ENCODE measurements at regions not wholly inside any gene's neighbourhood (a gene's known extent, or its start where the extent isn't known, plus 50 kb on each side); places are given as distances from the start of the nearest gene placed in this dataset.

DNA sequence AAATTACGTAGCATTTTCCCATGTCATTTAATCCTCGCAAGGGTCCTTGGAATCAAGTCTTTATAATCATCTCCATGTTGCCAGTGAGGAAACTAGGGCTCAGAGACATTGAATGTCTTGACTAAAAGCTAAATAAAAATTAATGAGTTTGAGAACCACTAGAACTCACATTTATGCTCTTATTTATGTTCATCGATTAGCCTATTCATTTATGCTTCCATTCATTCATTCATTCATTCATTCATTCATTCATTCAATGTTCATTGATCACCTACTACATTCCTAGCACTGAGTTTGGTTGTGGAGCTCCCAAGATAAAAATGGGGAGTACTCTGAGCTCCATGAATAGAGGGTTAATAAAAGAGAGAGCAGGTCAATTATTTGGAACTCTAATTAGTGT, 59.7 kb downstream of the KCNA1 start:
- Histone ChIP-seq H3K4me1 (ENCODE audit: control insufficient read depth, insufficient read depth, low read length) (no peaks in the 10 kb centered on the region), H3K36me3 (ENCODE audit: control insufficient read depth in 2 of 2, insufficient read depth in 1 of 2, low read length in 2 of 2) (no peaks in the 10 kb centered on the region), H3K9me3 (ENCODE audit: control insufficient read depth, insufficient read depth, low read depth, low read length) (no peaks in the 10 kb centered on the region), H3K4me3 (ENCODE audit: low read depth, low read length) (no peak overlapping the region), H3K27ac (ENCODE audit: extremely low read depth, low read depth, low read length) (no peak overlapping the region)
- no peak for TF ChIP-seq ZBTB21 (tag by site-specific recombination; IDR thresholded peaks at IDR 0.05)
- no peak for TF ChIP-seq ZNF488 (tag by site-specific recombination; IDR thresholded peaks at IDR 0.05)
- TF ChIP-seq ZNF514 (tag by site-specific recombination; IDR thresholded peaks at IDR 0.05) = no peak
- TF ChIP-seq SP3 (tag by site-specific recombination; IDR thresholded peaks at IDR 0.05) = no peak
- no peak for TF ChIP-seq ZNF398 (tag by site-specific recombination; IDR thresholded peaks at IDR 0.05)
- TF ChIP-seq ZNF2 (tag by site-specific recombination; IDR thresholded peaks at IDR 0.05) = no peak
- TF ChIP-seq ZNF350 (tag by site-specific recombination; IDR thresholded peaks at IDR 0.05) = no peak
- no peak for TF ChIP-seq ZNF521 (tag by site-specific recombination; IDR thresholded peaks at IDR 0.05)
- TF ChIP-seq ZNF266 (tag by site-specific recombination; IDR thresholded peaks at IDR 0.05; ENCODE audit: low read depth) = no peak
- TF ChIP-seq, protein P1, sequence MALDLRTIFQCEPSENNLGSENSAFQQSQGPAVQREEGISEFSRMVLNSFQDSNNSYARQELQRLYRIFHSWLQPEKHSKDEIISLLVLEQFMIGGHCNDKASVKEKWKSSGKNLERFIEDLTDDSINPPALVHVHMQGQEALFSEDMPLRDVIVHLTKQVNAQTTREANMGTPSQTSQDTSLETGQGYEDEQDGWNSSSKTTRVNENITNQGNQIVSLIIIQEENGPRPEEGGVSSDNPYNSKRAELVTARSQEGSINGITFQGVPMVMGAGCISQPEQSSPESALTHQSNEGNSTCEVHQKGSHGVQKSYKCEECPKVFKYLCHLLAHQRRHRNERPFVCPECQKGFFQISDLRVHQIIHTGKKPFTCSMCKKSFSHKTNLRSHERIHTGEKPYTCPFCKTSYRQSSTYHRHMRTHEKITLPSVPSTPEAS (tag by site-specific recombination; IDR thresholded peaks at IDR 0.05) = no peak
- TF ChIP-seq, protein P2, sequence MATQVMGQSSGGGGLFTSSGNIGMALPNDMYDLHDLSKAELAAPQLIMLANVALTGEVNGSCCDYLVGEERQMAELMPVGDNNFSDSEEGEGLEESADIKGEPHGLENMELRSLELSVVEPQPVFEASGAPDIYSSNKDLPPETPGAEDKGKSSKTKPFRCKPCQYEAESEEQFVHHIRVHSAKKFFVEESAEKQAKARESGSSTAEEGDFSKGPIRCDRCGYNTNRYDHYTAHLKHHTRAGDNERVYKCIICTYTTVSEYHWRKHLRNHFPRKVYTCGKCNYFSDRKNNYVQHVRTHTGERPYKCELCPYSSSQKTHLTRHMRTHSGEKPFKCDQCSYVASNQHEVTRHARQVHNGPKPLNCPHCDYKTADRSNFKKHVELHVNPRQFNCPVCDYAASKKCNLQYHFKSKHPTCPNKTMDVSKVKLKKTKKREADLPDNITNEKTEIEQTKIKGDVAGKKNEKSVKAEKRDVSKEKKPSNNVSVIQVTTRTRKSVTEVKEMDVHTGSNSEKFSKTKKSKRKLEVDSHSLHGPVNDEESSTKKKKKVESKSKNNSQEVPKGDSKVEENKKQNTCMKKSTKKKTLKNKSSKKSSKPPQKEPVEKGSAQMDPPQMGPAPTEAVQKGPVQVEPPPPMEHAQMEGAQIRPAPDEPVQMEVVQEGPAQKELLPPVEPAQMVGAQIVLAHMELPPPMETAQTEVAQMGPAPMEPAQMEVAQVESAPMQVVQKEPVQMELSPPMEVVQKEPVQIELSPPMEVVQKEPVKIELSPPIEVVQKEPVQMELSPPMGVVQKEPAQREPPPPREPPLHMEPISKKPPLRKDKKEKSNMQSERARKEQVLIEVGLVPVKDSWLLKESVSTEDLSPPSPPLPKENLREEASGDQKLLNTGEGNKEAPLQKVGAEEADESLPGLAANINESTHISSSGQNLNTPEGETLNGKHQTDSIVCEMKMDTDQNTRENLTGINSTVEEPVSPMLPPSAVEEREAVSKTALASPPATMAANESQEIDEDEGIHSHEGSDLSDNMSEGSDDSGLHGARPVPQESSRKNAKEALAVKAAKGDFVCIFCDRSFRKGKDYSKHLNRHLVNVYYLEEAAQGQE (tag by site-specific recombination; IDR thresholded peaks at IDR 0.05) = no peak
- no peak for TF ChIP-seq ZNF654 (tag by site-specific recombination; IDR thresholded peaks at IDR 0.05; ENCODE audit: low read depth)
- TF ChIP-seq PBX3 (CRISPR knock-in tag; IDR thresholded peaks at IDR 0.05) = no peak
- TF ChIP-seq EGR2 (tag by site-specific recombination; IDR thresholded peaks at IDR 0.05; ENCODE audit: low read depth) = no peak
- TF ChIP-seq ZNF664 (tag by site-specific recombination; IDR thresholded peaks at IDR 0.05) = no peak
- ChIA-PET POLR2A (no interaction called here), CTCF (interaction anchor here (0.8 to 1.4 kb wide), 2 partner anchors 11 to 114 kb away, joined by 3 to 4 read pairs; no protein-coding TSS in a partner anchor)

- Histone ChIP-seq H3K9me3 (ENCODE audit: control insufficient read depth, insufficient read depth, low read depth, low read length) (no peaks in the 10 kb centered on the region), H3K4me3 (ENCODE audit: low read depth, low read length) (no peak overlapping the region), H3K36me3 (ENCODE audit: control insufficient read depth in 2 of 2, insufficient read depth in 1 of 2, low read length in 2 of 2) (no peaks in the 10 kb centered on the region), H3K4me1 (ENCODE audit: control insufficient read depth, insufficient read depth, low read length) (no peaks in the 10 kb centered on the region), H3K27ac (ENCODE audit: extremely low read depth, low read depth, low read length) (no peak overlapping the region)
- ChIA-PET POLR2A (no interaction called here), CTCF (interaction anchor here (1.3 kb wide), 1 partner anchor 13 kb away, joined by 4 read pairs; no protein-coding TSS in a partner anchor)
- TF ChIP-seq OSR2 (tag by site-specific recombination; IDR thresholded peaks at IDR 0.05) = no peak
- no peak for TF ChIP-seq KLF8 (tag by site-specific recombination; IDR thresholded peaks at IDR 0.05)
- no peak for TF ChIP-seq FEZF1 (tag by site-specific recombination; IDR thresholded peaks at IDR 0.05)
- TF ChIP-seq ZSCAN5A (tag by site-specific recombination; IDR thresholded peaks at IDR 0.05) = no peak
- TF ChIP-seq, protein P3, sequence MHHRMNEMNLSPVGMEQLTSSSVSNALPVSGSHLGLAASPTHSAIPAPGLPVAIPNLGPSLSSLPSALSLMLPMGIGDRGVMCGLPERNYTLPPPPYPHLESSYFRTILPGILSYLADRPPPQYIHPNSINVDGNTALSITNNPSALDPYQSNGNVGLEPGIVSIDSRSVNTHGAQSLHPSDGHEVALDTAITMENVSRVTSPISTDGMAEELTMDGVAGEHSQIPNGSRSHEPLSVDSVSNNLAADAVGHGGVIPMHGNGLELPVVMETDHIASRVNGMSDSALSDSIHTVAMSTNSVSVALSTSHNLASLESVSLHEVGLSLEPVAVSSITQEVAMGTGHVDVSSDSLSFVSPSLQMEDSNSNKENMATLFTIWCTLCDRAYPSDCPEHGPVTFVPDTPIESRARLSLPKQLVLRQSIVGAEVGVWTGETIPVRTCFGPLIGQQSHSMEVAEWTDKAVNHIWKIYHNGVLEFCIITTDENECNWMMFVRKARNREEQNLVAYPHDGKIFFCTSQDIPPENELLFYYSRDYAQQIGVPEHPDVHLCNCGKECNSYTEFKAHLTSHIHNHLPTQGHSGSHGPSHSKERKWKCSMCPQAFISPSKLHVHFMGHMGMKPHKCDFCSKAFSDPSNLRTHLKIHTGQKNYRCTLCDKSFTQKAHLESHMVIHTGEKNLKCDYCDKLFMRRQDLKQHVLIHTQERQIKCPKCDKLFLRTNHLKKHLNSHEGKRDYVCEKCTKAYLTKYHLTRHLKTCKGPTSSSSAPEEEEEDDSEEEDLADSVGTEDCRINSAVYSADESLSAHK (tag by site-specific recombination; IDR thresholded peaks at IDR 0.05) = no peak
- TF ChIP-seq ZNF239 (tag by site-specific recombination; IDR thresholded peaks at IDR 0.05) = no peak
- no peak for TF ChIP-seq ZNF837 (tag by site-specific recombination; IDR thresholded peaks at IDR 0.05)
- no peak for TF ChIP-seq ZNF350 (tag by site-specific recombination; IDR thresholded peaks at IDR 0.05)
- TF ChIP-seq ZNF248 (tag by site-specific recombination; IDR thresholded peaks at IDR 0.05) = no peak
- TF ChIP-seq KLF10 (tag by site-specific recombination; IDR thresholded peaks at IDR 0.05) = no peak
Observed at GRCh38 chr12:4974217-4974616, 64.5 kb downstream of the KCNA1 start.

All from HEK293 (cell line).